HG03521 (cell line): ENCODE measurements at regions not wholly inside any gene's neighbourhood (a gene's known extent, or its start where the extent isn't known, plus 50 kb on each side); places are given as distances from the start of the nearest gene placed in this dataset.

ENCODE experiments used
- ATAC-seq: cut with Tn5 transposase; IDR thresholded peaks from one replicate; pipeline ENCODE4 v1.9.1; 2021; ENCODE audit warnings: mild to moderate bottlenecking, moderate library complexity; ENCODE audit not compliant: unreplicated experiment

DNA sequence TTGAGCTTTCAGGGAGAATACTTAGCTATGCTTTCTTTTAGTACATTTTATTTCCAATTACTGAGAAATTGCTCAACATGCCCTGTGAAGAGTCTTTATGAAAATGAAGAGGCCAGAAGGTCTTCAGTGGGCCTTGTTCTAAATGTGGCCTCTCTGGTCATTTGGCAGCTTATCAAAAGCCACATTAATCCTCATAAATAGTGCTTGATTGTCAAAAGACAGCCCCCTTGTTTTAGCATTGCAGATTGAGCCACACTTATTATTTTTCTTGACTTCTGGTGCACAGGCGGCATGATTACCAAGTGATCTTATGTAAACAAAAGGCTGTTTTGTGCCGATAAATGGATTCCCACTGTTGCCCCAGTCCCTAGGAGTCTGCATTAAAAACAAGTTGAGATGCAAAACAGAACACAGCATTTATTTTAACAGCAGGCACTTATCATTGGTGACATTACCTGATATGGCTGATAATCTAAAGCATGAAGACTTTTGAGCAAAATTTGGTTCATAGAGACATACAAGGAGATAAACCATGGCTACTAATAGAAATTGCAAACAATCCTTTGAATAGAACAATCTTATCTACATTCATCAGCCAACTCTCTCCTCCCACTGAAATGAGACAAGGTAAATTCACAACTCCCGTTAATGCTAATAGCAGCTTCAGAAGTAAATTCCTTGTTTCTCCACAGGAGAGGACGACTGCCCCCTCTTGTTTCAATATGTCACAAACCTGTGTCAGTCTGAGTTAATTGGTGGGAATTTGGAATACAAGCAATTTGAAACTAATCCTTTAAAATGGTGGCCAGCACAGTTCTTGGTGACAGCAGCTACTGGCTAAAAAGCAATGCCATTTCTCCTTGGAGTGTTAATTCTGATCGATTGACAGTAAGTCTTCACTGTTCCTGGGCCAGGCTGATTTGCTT lies 194.3 kb downstream of the NSUN3 start:
- no peak for ATAC-seq

DNA sequence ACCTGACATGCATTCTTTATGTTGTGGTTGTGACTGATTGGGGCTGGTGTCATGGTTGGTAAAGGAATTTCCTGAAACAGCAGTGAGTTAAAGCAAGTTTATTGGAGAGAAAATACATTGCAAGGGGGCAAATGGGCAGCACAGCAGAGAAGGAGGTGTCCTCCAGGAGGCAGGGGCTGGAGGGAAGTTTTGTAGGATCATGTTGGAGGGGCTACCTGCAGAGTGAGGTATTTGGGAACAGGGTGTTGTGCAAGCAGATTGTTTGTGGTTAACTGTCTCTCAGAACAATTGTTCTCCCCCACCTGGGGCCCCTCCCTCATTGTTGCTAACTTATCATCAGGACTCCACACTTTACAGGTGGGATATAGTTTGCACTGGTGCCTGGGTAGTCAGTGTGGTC lies 196.0 kb downstream of the NSUN3 start:
- no peak for ATAC-seq

DNA sequence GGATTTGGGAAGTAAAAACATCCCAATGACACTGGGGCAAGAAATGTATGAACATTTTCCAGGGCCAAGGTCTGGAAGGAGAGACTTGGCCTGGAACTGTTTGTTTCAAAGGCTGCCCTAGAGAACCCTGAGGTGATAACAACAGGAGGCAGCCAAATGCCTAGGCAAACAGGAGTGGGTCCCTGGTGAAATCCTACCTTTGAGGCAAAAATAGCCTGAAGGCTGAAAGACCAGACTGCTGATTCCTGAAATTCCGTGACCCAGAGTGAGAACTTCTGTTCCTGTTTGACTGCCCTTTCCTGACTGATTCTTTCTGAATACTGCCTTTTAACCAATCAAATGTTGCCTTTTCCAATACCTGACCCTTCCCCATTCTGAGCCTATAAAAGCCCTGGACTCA lies 196.4 kb downstream of the NSUN3 start:
- ATAC-seq, result no peak

DNA sequence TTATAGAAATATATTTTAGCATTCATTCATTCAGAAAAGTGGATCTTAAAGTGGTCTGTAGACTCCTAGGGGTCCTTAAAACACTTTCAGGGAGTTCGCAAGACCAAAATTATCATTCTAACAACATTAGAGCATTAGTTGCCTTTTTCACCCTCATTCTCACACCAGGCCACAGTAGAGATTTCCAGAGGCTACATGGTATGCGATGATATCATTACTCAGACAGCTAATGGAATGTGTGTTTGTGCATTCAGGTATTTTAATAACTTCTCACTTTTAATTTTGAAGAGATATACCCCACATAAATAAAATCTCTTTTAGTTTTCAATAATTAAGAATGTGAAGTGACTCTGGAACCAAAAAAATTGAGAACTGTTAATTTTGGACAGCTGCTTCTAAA lies 206.9 kb downstream of the NSUN3 start:
- no peak for ATAC-seq

DNA sequence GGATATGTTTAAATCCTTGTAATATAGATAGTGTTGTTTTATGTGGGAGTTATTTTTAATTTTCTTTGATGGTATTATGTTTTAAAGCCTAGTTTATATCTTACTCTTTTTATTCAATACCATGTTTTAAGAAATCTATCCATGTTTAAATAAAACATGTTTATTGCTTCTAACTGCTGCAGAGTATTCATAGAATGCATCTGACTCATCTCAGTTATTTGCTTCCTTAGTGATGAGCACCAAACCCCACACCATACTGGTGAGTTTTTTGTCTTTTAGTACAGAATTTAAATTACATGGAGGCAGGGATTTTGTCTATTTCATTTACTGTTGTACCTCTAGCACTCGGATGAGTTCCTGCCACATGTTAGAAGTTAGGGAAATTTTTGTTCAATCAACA lies 209.2 kb downstream of the NSUN3 start:
- ATAC-seq, result no peak

DNA sequence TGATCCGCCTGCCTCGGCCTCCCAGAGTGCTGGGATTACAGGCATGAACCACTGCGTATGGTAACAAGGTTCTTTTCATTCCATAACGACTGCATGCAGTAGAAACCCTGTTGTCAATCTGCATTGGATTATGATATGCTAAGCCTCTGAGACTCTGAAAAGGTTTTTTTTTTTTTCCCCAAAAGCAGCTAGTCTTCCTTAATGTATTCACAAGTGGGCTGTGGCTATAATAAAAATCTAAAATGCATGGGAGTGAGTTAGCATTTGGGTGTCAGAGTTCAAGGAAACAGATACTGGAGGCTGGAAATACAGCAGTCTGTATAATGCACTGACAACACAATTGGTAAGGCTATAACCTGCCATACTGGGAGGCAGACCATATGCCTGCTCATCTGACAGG lies 218.1 kb downstream of the NSUN3 start:
- ATAC-seq, result no peak

DNA sequence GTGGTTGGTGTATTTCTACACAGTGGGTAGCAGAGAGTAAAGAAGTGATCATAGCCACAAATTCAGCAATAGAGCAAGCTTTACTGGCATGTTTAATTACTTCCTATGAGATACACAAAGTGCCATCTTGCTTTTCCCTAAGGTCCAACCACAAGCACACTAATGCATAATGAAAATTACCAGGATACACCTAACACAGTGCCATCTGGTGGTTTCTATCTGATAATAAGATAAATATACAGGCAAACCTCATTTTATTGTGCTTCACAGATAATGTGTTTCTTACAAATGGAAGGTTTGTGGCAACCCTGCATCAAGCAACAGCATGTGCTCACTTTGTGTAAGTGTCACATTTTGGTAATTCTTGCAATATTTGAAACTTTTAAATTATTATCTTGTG lies 223.0 kb downstream of the NSUN3 start:
- no peak for ATAC-seq

DNA sequence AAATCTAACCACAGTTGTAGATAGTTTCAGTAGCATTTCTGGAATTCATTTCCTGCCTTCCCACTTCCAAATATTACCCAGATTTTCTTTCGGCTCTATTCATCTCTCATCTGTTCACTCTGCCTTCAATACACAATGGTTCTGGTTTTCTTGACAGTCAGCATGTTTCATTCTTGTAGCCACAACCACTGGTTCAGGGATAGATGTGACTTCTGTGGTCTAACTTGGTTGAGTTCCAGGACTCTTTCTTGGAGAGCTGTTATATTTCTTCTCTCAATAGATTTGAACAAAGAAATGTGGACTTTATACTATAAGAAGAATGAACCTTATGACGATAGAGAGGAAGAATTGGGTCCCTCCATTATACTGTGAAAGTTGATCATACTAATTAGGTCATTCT lies 228.8 kb downstream of the NSUN3 start:
- ATAC-seq, result no peak

DNA sequence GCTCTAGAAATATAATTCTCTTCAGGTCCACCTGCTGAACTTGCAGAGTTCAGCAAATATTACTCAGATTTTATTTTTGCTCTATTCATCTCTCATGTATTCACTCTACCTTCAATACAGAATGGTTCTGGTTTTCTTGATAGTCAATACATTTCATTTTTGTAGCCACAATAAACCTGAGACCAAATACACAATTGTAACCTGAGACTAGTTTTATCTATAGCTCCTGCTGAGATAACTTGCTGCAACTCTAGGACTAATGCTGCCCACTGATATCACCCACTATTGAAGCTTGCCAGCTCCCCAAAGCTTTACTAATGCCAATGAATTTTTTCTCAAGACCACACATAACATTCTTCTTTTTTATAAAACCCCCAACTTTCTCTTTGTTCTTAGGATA lies 229.3 kb downstream of the NSUN3 start:
- ATAC-seq, result no peak

DNA sequence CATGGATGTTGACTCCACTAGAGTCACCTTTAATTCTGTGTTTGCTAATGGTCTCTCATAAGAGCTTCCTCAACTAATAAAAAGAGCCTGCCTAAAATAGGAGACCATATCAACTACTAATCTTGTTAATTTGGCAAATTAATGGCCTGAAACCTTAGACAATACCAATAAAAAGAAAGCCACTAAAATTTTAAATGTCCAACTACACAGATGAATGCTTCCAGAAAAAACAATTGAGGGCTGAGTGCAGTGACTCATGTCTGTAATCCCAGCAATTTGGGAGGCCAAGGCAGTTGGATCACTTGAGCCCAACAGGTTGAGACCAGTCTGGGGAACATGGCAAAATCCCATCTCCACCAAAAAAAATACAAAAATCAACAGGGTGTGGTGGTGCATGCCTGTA lies 230.9 kb downstream of the NSUN3 start:
- ATAC-seq, result no peak

DNA sequence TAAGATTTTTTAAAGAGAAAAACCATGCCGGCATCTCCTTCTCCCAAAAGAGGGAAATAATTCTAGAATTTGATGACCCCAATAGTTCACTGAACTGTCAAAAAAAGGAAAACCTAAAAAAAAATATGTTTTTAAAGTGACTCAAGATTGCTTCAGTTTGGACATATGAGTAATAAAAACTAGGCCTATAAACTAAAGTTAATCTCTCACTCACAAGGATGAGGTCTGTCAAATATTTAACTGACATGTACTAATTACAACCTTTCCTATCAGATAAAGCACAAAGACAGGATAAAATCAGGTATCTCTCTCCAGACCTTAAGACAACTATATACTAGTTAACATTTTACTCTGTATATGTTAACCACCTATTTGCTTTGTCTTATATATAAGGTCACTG lies 231.9 kb downstream of the NSUN3 start:
- ATAC-seq, result no peak

DNA sequence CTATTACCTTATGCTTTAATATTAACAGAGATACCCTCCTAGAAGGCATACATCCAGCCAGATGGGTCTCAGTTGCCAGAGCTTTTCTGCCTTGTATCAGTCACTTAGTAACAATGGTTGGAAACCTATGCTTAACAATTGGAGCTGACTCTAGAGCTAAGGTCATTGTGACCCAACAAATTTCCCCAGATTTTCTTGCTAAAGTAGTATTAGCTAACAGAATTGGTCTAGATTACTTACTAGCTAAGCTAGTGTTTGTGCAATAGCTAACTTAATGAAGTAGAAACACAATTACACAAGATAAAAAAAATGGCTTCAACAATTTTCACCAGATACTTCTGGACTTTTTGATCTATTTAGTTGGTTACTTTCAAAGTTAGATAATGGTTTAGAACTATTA lies 236.9 kb downstream of the NSUN3 start:
- ATAC-seq, result no peak

DNA sequence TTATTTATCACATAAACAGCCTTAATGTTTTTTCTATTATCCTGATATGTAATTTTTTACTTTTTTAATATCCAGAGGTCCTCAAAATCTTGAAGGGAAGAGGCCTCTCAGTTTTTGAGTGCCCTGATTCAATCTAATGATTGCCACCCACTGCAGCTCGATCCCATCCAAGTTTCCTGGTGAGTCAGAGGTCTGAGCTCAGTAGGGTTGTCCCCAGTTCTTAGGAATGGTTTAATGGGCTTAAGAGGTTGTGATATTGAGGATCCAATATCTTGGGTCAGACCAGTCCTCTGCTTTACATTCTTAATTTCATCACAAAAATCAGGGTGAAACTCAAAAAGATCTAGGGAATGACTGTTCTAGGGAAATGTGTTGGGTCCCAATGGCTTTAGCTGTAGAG lies 238.5 kb downstream of the NSUN3 start:
- ATAC-seq, result no peak

DNA sequence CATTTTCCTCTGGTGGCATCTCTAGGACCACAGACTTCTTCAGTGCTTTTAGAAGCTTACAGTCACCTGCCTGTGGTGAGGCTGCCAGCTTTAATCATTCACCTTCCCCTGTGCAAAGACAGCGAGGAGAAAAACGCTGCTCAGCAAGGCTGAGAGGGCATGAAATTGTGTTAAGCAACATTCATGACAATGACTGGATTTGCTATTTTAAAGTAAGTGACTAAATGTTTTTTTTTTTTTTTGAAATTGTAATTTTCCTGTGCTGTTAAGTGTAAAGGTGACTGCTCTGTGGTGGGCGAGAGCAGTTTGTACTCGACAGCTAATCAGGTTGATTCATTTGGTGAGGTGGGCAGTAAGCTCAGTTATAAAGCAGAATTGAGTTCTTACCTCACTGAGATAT lies 240.4 kb downstream of the NSUN3 start:
- ATAC-seq, result no peak

DNA sequence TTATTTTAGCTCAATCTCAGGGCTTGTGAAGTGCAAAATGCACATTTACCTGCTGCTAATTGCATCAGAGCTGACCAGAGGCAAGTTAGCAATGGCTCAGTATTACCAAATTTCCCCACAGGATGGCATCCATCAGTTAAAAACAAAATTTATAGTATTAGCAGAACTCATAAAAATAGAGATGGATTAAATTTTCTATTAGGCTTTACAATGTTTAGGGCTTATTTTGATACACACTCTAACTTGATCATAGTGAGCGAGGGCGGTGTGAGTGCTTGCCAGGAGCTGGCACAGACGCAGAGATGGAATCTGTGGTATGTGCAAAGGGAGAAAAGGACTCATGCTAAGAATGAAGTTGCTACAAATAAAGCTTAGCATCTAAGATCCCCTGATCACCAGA lies 241.0 kb downstream of the NSUN3 start:
- no peak for ATAC-seq

DNA sequence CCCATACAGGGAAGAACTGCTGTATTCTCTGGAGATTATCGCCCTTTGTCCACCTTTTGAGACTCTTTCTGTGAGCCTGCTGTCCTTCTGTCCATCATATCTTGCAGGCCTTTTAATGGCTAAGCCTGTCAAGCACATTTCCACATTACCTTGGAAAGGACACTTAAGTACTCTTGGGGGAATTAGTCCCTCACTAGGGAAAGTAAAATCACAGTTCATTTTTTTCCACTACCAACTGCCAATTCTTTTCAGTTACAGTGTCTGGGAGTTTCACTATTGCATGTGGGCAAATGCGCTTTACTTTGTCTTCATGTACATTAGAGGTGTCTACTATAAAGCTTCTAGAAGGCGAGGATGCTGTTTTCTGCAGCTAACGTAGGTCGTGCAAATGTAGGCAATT lies 242.1 kb downstream of the NSUN3 start:
- ATAC-seq, result no peak

DNA sequence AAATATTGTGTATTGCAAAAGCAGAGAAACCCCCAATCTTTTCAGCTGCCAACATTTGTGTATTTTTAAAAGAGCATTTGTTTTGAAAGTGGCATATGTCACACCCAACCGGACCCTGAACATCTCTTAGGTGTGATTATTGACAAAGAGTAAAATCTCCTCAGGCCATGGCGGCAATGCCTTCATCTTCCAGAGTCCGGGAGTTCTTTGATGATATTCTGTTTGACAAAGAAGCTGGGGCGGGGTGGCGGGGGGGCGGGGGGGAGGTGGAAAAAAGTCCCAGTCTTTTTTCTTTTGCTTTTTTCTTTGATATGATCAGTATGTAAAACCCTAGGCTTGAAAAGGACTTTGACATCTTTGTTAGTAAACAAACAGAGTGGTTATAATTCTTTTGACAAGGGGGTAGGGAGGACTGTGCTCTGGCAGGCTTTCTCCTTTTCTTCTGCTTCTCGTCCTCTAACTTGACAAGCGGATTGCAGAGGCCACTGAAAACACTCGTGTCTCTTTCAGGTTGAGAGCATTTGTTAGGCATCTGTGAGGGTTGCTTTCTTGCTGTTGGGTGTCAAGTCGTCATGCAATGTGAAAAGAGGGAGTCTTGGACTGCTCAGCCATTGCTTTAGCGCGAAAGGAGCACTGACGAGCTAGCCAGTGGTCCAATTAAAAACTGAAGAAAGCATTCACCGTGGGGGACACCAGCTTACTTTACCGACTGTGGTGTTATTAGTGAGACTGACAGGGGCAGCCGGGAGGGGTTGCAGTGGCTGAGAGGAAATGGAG lies 243.2 kb downstream of the NSUN3 start:
- no peak for ATAC-seq

DNA sequence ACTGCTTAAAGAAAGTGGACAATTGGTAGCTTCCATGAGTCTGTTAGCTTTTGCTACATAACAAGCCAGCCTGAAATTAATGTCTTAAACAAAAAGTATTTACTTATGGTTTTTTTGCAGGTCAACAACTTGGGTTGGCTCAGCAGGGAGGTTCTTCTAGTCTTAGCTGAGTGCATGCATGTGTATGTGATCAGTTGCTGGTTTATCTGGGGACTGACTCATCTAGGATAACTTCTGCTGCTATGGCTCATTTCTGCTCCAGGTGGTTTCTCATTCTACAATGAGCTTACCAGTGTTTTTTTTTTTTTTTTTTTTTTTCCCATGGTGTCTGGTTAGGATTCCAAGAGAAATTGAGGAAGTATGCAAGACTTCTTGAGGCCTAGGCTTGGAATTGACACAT lies 244.7 kb downstream of the NSUN3 start:
- ATAC-seq, result no peak

DNA sequence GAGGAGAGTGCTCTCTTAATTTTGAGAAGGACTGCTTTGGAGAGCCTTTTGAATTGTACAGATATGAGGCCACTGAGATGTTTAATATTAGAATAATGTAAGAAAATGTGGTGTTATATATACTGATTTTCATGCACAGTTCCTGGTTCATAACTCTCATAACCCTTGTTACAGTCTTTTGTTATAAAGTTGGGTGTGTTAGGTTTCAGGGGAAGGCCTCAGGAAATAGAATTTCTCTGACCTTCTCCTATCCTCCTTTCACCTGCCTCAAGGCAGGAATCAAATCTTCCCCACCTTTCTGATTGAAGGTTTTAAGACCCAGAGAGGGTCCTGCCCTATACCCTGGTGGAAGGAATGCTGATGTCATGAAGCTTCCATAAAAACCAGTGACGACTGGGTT lies 245.9 kb downstream of the NSUN3 start:
- no peak for ATAC-seq

DNA sequence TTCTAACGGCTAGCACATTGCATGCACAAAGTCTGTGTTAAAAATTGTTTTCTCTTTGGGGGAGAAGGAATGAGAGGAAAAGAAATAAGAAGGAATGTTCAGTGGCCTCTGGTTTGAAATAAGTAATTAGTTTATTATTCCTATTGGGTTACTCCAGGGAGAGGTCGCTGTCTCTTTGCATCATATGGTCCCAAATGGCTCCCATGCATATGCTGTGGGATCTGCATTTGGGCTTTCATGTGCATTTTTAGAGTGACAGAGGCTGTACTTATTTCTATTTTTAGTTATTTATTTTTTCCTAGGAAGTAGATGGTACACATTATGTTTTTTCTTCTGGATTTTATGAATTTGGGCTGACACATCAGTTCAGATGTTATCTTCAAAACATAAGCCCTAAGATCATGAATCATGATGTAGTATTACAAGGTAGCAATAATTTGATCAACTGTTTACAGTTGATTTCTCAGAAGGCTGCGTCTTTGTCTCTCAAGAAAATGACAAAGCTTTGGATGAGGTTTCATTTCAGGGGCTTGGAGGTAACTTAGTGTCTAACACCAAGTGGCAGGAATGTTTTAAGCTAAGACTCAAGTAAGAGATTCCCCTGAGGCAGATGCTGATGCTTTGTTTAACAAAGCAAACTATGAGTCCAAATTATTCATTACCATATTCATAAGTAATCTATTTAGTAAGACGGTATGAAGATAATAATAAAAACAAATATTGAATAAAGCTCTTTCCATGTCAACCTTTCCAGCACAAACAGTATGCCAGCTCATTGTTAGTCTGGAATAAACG lies 247.7 kb downstream of the NSUN3 start:
- no peak for ATAC-seq

DNA sequence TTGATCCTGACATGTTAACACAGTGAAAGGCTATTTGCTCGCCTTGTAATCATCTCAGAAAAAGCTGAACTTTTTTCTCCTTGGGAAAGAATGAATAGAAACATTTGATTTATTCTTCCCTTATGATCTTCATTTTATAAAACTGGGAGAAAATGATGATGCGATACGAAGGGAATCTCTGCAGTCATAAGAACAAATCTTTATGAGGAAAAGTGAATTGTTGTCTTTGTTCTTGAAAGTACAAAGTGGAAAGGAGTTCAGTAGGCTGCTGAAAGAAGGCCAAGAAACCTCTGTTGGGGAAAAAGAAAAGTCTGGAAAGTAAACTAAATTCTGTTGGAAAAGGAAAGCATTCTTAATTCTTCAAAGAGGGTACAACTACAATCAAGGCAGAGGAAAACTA lies 248.8 kb downstream of the NSUN3 start:
- ATAC-seq, result no peak
